B cell (primary cell): ENCODE measurements at regions not wholly inside any gene's neighbourhood (a gene's known extent, or its start where the extent isn't known, plus 50 kb on each side); places are given as distances from the start of the nearest gene placed in this dataset.

ENCODE experiments used
- ATAC-seq: fragments of 200-7000 bp; cut with Tn5 transposase; one replicate; pipeline ENCODE4 v1.10.0; 2021; ENCODE audit warnings: low read depth, mild to moderate bottlenecking, moderate number of reproducible peaks, moderate library complexity
- CTCF ChIA-PET: fragments of 350-600 bp; sonication (Branson Sonifier 250); formaldehyde crosslinking; loops from one replicate; lab custom pipeline; 2021; ENCODE audit warnings: antibody characterized with exemption, inconsistent platforms; lab: Charles Lee
- POLR2A ChIA-PET: fragments of 350-600 bp; sonication (Branson Sonifier 250); formaldehyde crosslinking; loops from one replicate; lab custom pipeline; 2021; ENCODE audit warnings: antibody characterized with exemption; lab: Charles Lee
- DNase-seq: peaks from one replicate; pipeline ENCODE4 v3.0.0; 2013
- H2AFZ ChIP-seq: 2 replicates; pipeline ENCODE4 v1.6.1; 2012; ENCODE audit warnings: mild to moderate bottlenecking, low read depth, low read length; ENCODE audit not compliant: insufficient read depth, poor library complexity, severe bottlenecking
- H3K27ac ChIP-seq, 2 donors: 1 replicate in 1 of 2; 2 replicates in 1 of 2; pipeline ENCODE4 v1.5.1; 2012 to 2013; ENCODE audit warnings: low read length in 2 of 2, mild to moderate bottlenecking in 2 of 2, moderate library complexity in 1 of 2
- H3K27me3 ChIP-seq, 4 experiments: fragments of 200-600 bp in 1 of 4; sonication (generic) in 1 of 4; replicated peaks in 1 of 4; 1 replicate in 2 of 4; 2 replicates in 2 of 4; pipeline versions ENCODE4 v1.6.1 to v1.7.0; 2013 to 2016; ENCODE audit warnings: low read length in 3 of 4, mild to moderate bottlenecking in 2 of 4, mixed read lengths in 1 of 4, moderate library complexity in 1 of 4; ENCODE audit not compliant: insufficient read depth in 4 of 4, control insufficient read depth in 3 of 4; ENCODE audit errors: control extremely low read depth in 1 of 4
- H3K36me3 ChIP-seq, 2 experiments: replicated peaks in 1 of 2; 1 replicate in 1 of 2; 2 replicates in 1 of 2; pipeline versions ENCODE4 v1.6.1 to v1.7.1; 2013; ENCODE audit warnings: low read length in 1 of 2; ENCODE audit not compliant: insufficient read depth in 2 of 2, control insufficient read depth in 1 of 2; ENCODE audit errors: control extremely low read depth in 1 of 2, extremely low read depth in 1 of 2
- H3K4me1 ChIP-seq, 2 donors: fragments of 200-600 bp in 1 of 2; sonication (generic) in 1 of 2; 1 replicate in 1 of 2; 2 replicates in 1 of 2; pipeline versions ENCODE4 v1.5.1 to v1.6.1; 2013 to 2017; ENCODE audit warnings: low read length in 2 of 2; ENCODE audit not compliant: control insufficient read depth in 2 of 2, insufficient read depth in 2 of 2
- H3K4me2 ChIP-seq: replicated peaks from 2 replicates; pipeline ENCODE3; 2012; ENCODE audit warnings: mild to moderate bottlenecking, low read depth, low read length; ENCODE audit not compliant: poor library complexity, severe bottlenecking
- H3K4me3 ChIP-seq, 5 experiments: fragments of 200-600 bp in 1 of 5; sonication (generic) in 1 of 5; 1 replicate in 3 of 5; 2 replicates in 2 of 5; pipeline versions ENCODE4 v1.5.1 to v1.7.0; 2011 to 2016; ENCODE audit warnings: low read length in 4 of 5, mild to moderate bottlenecking in 4 of 5, low read depth in 2 of 5, control low read depth in 1 of 5, moderate library complexity in 1 of 5; ENCODE audit not compliant: insufficient read depth in 1 of 5; ENCODE audit errors: control extremely low read depth in 1 of 5, extremely low read depth in 1 of 5
- H3K79me2 ChIP-seq: fragments of 200-600 bp; sonication (generic); one replicate; pipeline ENCODE4 v1.6.0; 2016; ENCODE audit warnings: low read length; ENCODE audit not compliant: control insufficient read depth, insufficient read depth
- H3K9ac ChIP-seq: fragments of 200-600 bp; sonication (generic); 2 replicates; pipeline ENCODE4 v1.6.1; 2017; ENCODE audit warnings: mild to moderate bottlenecking, low read length, moderate library complexity
- H3K9me3 ChIP-seq, 3 donors: one replicate each; pipeline versions ENCODE4 v1.6.1 to v1.7.1; 2013; ENCODE audit warnings: low read length in 2 of 3; ENCODE audit not compliant: control insufficient read depth in 2 of 3, insufficient read depth in 1 of 3; ENCODE audit errors: control extremely low read depth in 1 of 3
- H4K20me1 ChIP-seq: 2 replicates; pipeline ENCODE4 v1.6.0; 2012; ENCODE audit warnings: mild to moderate bottlenecking, low read length; ENCODE audit not compliant: insufficient read depth, control insufficient read depth, poor library complexity, severe bottlenecking
- H3K27ac Mint-ChIP-seq: one replicate; pipeline ENCODE4 v1.8.0; 2021; ENCODE audit warnings: mixed read lengths
- H3K27me3 Mint-ChIP-seq: one replicate; pipeline ENCODE4 v1.8.0; 2021; ENCODE audit warnings: mixed read lengths
- H3K4me1 Mint-ChIP-seq: one replicate; pipeline ENCODE4 v1.8.0; 2021; ENCODE audit warnings: mixed read lengths
- H3K4me3 Mint-ChIP-seq: one replicate; pipeline ENCODE4 v1.8.0; 2021; ENCODE audit warnings: mixed read lengths
- H3K9me3 Mint-ChIP-seq: one replicate; pipeline ENCODE4 v1.8.0; 2022; ENCODE audit warnings: mixed read lengths; ENCODE audit not compliant: insufficient read depth
- CTCF ChIP-seq: fragments of 200-600 bp; IDR thresholded peaks from one replicate; pipeline ENCODE4 v1.8.0; 2022; ENCODE audit warnings: antibody characterized with exemption, mild to moderate bottlenecking
- EZH2 ChIP-seq: IDR thresholded peaks from 2 replicates; pipeline ENCODE4 v1.6.1; 2012; ENCODE audit warnings: borderline replicate concordance, low read depth, mild to moderate bottlenecking, moderate library complexity, low read length; ENCODE audit not compliant: insufficient read depth, poor library complexity, severe bottlenecking
- WGBS: methylation state at CpG from one replicate; pipeline ENCODE4 v1.1.5; 2013; ENCODE audit warnings: missing lambda C conversion rate; ENCODE audit not compliant: insufficient coverage; 5-methylcytosine and 5-hydroxymethylcytosine counted together
- intact Hi-C: fragments of 100-400 bp; cut with micrococcal nuclease; formaldehyde crosslinking; loops from one replicate; pipeline ENCODE4 v1.10.0; 2022

DNA sequence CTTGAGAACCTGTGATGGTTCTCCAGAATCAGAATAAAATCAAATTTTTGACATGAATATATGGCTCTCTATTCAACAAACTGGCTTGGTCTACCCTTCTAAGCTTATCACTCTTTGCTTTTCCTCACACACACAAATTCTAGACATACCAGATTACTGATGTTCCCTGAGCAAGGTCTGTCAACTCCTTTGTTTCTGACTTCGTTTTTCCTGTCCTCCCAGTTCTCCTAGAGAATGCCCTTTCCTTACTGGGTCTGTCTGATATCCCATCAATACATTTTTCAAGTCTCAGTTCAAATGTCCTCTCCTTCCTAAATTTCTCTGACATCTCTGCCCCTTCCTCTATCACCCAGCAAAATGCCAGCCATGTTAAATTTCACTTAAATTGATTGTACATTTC, 202.1 kb upstream of the IGFBP7 start:
- no peaks in the 10 kb centered on the region for H3K36me3 ChIP-seq
- DNase-seq, result no peak
- no peak overlapping the region for H3K27ac Mint-ChIP-seq
- no peak overlapping the region for H3K9ac ChIP-seq
- H3K4me1 ChIP-seq, result no peaks in the 10 kb centered on the region
- no peaks in the 10 kb centered on the region for H4K20me1 ChIP-seq
- no peaks in the 10 kb centered on the region for H3K79me2 ChIP-seq
- H3K27me3 ChIP-seq, result no peaks in the 10 kb centered on the region
- 29% methylated on average over 1 of the region's 1 CpG for WGBS
- H3K4me3 ChIP-seq, result no peak overlapping the region
- no peaks in the 10 kb centered on the region for H3K9me3 ChIP-seq
- no peak overlapping the region for H3K4me3 Mint-ChIP-seq
- POLR2A ChIA-PET, result no interaction called here
- no peaks in the 10 kb centered on the region for H3K27me3 Mint-ChIP-seq
- intact Hi-C loops, result no loop called here
- no peak overlapping the region for H3K27ac ChIP-seq
- no peak for TF ChIP-seq EZH2
- TF ChIP-seq CTCF, result no peak
- CTCF ChIA-PET, result no interaction called here
- ATAC-seq, result no peak
- H3K9me3 Mint-ChIP-seq, result no peaks in the 10 kb centered on the region
- no peak overlapping the region for H3K4me2 ChIP-seq
- H3K4me1 Mint-ChIP-seq, result no peaks in the 10 kb centered on the region
- H2AFZ ChIP-seq, result no peak overlapping the region

GRCh38 chr4:57309658-57310057, 199.5 kb upstream of the IGFBP7 start:
- Histone ChIP-seq H3K36me3 (no peaks in the 10 kb centered on the region), H3K4me2 (no peak overlapping the region), H2AFZ (no peak overlapping the region), H3K4me3 (no peak overlapping the region), H3K27ac (no peak overlapping the region), H3K27me3 (no peaks in the 10 kb centered on the region), H3K79me2 (no peaks in the 10 kb centered on the region), H3K9ac (no peak overlapping the region), H4K20me1 (no peaks in the 10 kb centered on the region), H3K9me3 (no peaks in the 10 kb centered on the region), H3K4me1 (no peaks in the 10 kb centered on the region)
- no peaks in the 10 kb centered on the region for H3K4me1 Mint-ChIP-seq
- intact Hi-C loops, result no loop called here
- no CpG with 5 or more reads among the region's 1 CpG for WGBS
- H3K27me3 Mint-ChIP-seq, result no peaks in the 10 kb centered on the region
- no peak for TF ChIP-seq CTCF
- no peak for TF ChIP-seq EZH2
- no peaks in the 10 kb centered on the region for H3K9me3 Mint-ChIP-seq
- CTCF ChIA-PET, result no interaction called here
- POLR2A ChIA-PET, result no interaction called here
- no peak for DNase-seq
- H3K4me3 Mint-ChIP-seq, result no peak overlapping the region
- no peak for ATAC-seq
- no peak overlapping the region for H3K27ac Mint-ChIP-seq
